Endothelial cell of umbilical vein (primary cell): ENCODE measurements at regions not wholly inside any gene's neighbourhood (a gene's known extent, or its start where the extent isn't known, plus 50 kb on each side); places are given as distances from the start of the nearest gene placed in this dataset.

ENCODE experiments used
- BruUV-seq: library from RNA; stranded (reverse); fragments of 400-500 nt; replicated peaks from 2 replicates; lab custom pipeline; 2021; lab: Mats Ljungman, UMichigan
- CTCF ChIA-PET: fragments of 300-600, 350-600 bp; sonication (Branson Sonifier 250); formaldehyde crosslinking; loops from one replicate; lab custom pipeline; 2021; ENCODE audit warnings: antibody characterized with exemption, inconsistent platforms; lab: Charles Lee
- POLR2A ChIA-PET: fragments of 300-600, 350-600 bp; sonication (Branson Sonifier 250); formaldehyde crosslinking; loops from one replicate; lab custom pipeline; 2021; ENCODE audit warnings: antibody characterized with exemption, inconsistent platforms; lab: Charles Lee
- DNase-seq: peaks from one replicate; pipeline ENCODE4 v3.0.0-alpha.2; 2011; ENCODE audit warnings: low read depth, low spot score
- FAIRE-seq: peaks from 2 replicates; lab custom pipeline; 2011; peaks lifted over from hg19 to GRCh38; lab: Jason Lieb, UNC
- H2AFZ ChIP-seq: 2 replicates; pipeline ENCODE4 v1.6.0; 2012; ENCODE audit warnings: low read depth, low read length, control low read depth, inconsistent platforms
- H3K27ac ChIP-seq: 2 replicates; pipeline ENCODE4 v1.5.1; 2011; ENCODE audit warnings: low read depth, mild to moderate bottlenecking, control low read depth, low read length, moderate library complexity; ENCODE audit not compliant: insufficient read depth
- H3K27me3 ChIP-seq, 2 experiments: 2 replicates each; pipeline versions ENCODE4 v1.6.0 to v1.6.1; 2011; ENCODE audit warnings: low read length in 2 of 2, mixed read lengths in 1 of 2; ENCODE audit not compliant: control insufficient read depth in 2 of 2, insufficient read depth in 2 of 2
- H3K36me3 ChIP-seq, 2 experiments: 2 replicates in 1 of 2; 3 replicates in 1 of 2; pipeline ENCODE4 v1.5.1; 2011; ENCODE audit warnings: low read length in 2 of 2, mild to moderate bottlenecking in 1 of 2, moderate library complexity in 1 of 2; ENCODE audit not compliant: control insufficient read depth in 2 of 2, insufficient read depth in 2 of 2; ENCODE audit errors: extremely low read depth in 1 of 2
- H3K4me1 ChIP-seq: 3 replicates; pipeline ENCODE4 v1.5.1; 2011; ENCODE audit warnings: mild to moderate bottlenecking, low read length; ENCODE audit not compliant: control insufficient read depth, insufficient read depth; ENCODE audit errors: extremely low read depth
- H3K4me2 ChIP-seq: 2 replicates; pipeline ENCODE4 v1.6.1; 2011; ENCODE audit warnings: low read length, control low read depth, mixed read lengths; ENCODE audit not compliant: insufficient read depth
- H3K4me3 ChIP-seq, 3 experiments: fragments of 200-600 bp in 1 of 3; sonication (generic), shearing (Covaris generic) in 1 of 3; replicated peaks in 1 of 3; 2 replicates each; pipeline ENCODE4 v1.5.1; 2011 to 2016; ENCODE audit warnings: control low read depth in 3 of 3, low read length in 3 of 3, mild to moderate bottlenecking in 2 of 3, inconsistent platforms in 1 of 3, low read depth in 1 of 3, moderate library complexity in 1 of 3; ENCODE audit not compliant: insufficient read depth in 1 of 3
- H3K79me2 ChIP-seq: 2 replicates; pipeline ENCODE4 v1.6.0; 2012; ENCODE audit warnings: low read length, inconsistent platforms; ENCODE audit not compliant: control insufficient read depth, insufficient read depth
- H3K9ac ChIP-seq: replicated peaks from 2 replicates; pipeline ENCODE3; 2011; ENCODE audit warnings: low read length, control low read depth; ENCODE audit not compliant: insufficient read depth; ENCODE audit errors: extremely low read depth
- H3K9me1 ChIP-seq: replicated peaks from 3 replicates; pipeline ENCODE4 v1.6.0; 2011; ENCODE audit warnings: mild to moderate bottlenecking, low read length; ENCODE audit not compliant: control insufficient read depth, insufficient read depth; ENCODE audit errors: extremely low read depth
- H3K9me3 ChIP-seq: replicated peaks from 2 replicates; pipeline ENCODE4 v1.5.1; 2012; ENCODE audit warnings: low read length, inconsistent platforms; ENCODE audit not compliant: control insufficient read depth, insufficient read depth
- H4K20me1 ChIP-seq: replicated peaks from 2 replicates; pipeline ENCODE3; 2011; ENCODE audit warnings: mild to moderate bottlenecking, low read length; ENCODE audit not compliant: control insufficient read depth, insufficient read depth; ENCODE audit errors: extremely low read depth
- CTCF ChIP-seq, 2 donors: IDR thresholded peaks; 1 replicate in 1 of 2; 2 replicates in 1 of 2; pipeline ENCODE4 v1.5.1; 2011; ENCODE audit warnings: low read length in 2 of 2, mild to moderate bottlenecking in 2 of 2, moderate library complexity in 2 of 2, control low read depth in 1 of 2, inconsistent platforms in 1 of 2, low read depth in 1 of 2; ENCODE audit not compliant: insufficient read depth in 1 of 2; ENCODE audit errors: extremely low read depth in 1 of 2
- EZH2 ChIP-seq: IDR thresholded peaks from 2 replicates; pipeline ENCODE4 v1.6.1; 2012; ENCODE audit warnings: borderline replicate concordance, low read depth, mild to moderate bottlenecking, moderate library complexity, low read length, inconsistent platforms; ENCODE audit not compliant: severe bottlenecking
- FOS ChIP-seq: IDR thresholded peaks from 2 replicates; pipeline ENCODE4 v1.6.1; 2011; ENCODE audit warnings: mild to moderate bottlenecking, low read length, moderate library complexity, borderline replicate concordance; ENCODE audit not compliant: insufficient read depth
- GATA2 ChIP-seq: IDR thresholded peaks from 2 replicates; pipeline ENCODE4 v1.7.0; 2011; ENCODE audit warnings: low read depth, mild to moderate bottlenecking, moderate library complexity, mixed read lengths, low read length; ENCODE audit not compliant: insufficient read length, insufficient read depth
- JUN ChIP-seq: IDR thresholded peaks from 2 replicates; pipeline ENCODE4 v1.6.1; 2011; ENCODE audit warnings: borderline replicate concordance, low read depth; ENCODE audit not compliant: insufficient read length, insufficient read depth
- MYC ChIP-seq: IDR thresholded peaks from one replicate; pipeline ENCODE4 v1.6.1; 2011; ENCODE audit warnings: mild to moderate bottlenecking, low read depth, low read length
- POLR2A ChIP-seq: IDR thresholded peaks from 2 replicates; pipeline ENCODE4 v1.6.1; 2012; ENCODE audit warnings: low read depth, mild to moderate bottlenecking, control low read depth, low read length
- POLR2AphosphoS5 ChIP-seq: IDR thresholded peaks from 2 replicates; pipeline ENCODE4 v1.6.1; 2012; ENCODE audit warnings: low read depth, mild to moderate bottlenecking, control low read depth, low read length, moderate library complexity; ENCODE audit not compliant: insufficient read depth
- dilution Hi-C: fragments of 300-500 bp; cut with MboI; formaldehyde crosslinking; loops from one replicate; pipeline ENCODE4 v1.15.0; 2019; ENCODE audit warnings: low sequenced_read_pairs; ENCODE audit not compliant: extremely low pct_ligation_motif_present
- intact Hi-C: fragments of 100-400 bp; cut with micrococcal nuclease; formaldehyde crosslinking; loops from one replicate; pipeline ENCODE4 v1.10.0; 2022
- TF ChIP-seq, protein P1 (sequence below): IDR thresholded peaks from 2 replicates; pipeline ENCODE4 v1.6.1; 2011; ENCODE audit not compliant: insufficient read depth, insufficient read length

- no peak overlapping the region for H2AFZ ChIP-seq
- H3K9me3 ChIP-seq: no peaks in the 10 kb centered on the region
- no TSS peak for BruUV-seq
- CTCF ChIA-PET: no interaction called here
- FAIRE-seq (no peak), DNase-seq (no peak)
- H3K4me3 ChIP-seq: no peak overlapping the region
- H3K79me2 ChIP-seq: no peaks in the 10 kb centered on the region
- H3K36me3 ChIP-seq: no peaks in the 10 kb centered on the region
- intact Hi-C loops: no loop called here
- dilution Hi-C loops: no loop called here
- no peaks in the 10 kb centered on the region for H3K4me1 ChIP-seq
- H3K9me1 ChIP-seq: no peaks in the 10 kb centered on the region
- no peak overlapping the region for H3K9ac ChIP-seq
- H3K27me3 ChIP-seq: no peaks in the 10 kb centered on the region
- no peak for TF ChIP-seq GATA2
- no peak for TF ChIP-seq POLR2AphosphoS5
- no peak for TF ChIP-seq EZH2
- TF ChIP-seq JUN: no peak
- TF ChIP-seq MYC: no peak
- TF ChIP-seq POLR2A: no peak
- no peak for TF ChIP-seq CTCF (IDR thresholded peaks at IDR 0.05; ENCODE audit: extremely low read depth in 1 of 2, insufficient read depth in 1 of 2, low read depth in 1 of 2, low read length in 2 of 2)
- TF ChIP-seq, protein P1, sequence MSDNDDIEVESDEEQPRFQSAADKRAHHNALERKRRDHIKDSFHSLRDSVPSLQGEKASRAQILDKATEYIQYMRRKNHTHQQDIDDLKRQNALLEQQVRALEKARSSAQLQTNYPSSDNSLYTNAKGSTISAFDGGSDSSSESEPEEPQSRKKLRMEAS: no peak
- TF ChIP-seq FOS: no peak
- POLR2A ChIA-PET: no interaction called here
- no peaks in the 10 kb centered on the region for H4K20me1 ChIP-seq
- H3K4me2 ChIP-seq: no peak overlapping the region
- H3K27ac ChIP-seq: no peak overlapping the region
Observed at GRCh38 chr9:102844716-102845115, 150.4 kb upstream of the CYLC2 start.
